MM.1S (cell line): ENCODE measurements at regions not wholly inside any gene's neighbourhood (a gene's known extent, or its start where the extent isn't known, plus 50 kb on each side); places are given as distances from the start of the nearest gene placed in this dataset.

Experiments
- EZH2 ChIP-seq: fragments of 300-600 bp; sonication (generic); optimal IDR thresholded peaks from 2 replicates; pipeline ENCODE3; 2017; ENCODE audit warnings: low read depth, mild to moderate bottlenecking, antibody characterized with exemption, low read length, mixed read lengths
- EZH2phosphoT487 ChIP-seq: fragments of 300-600 bp; sonication (generic); IDR thresholded peaks from 2 replicates; pipeline ENCODE4 v1.6.1; 2018; ENCODE audit warnings: antibody characterized with exemption, low read length
- TF ChIP-seq, protein P1 (sequence below): fragments of 300-600 bp; sonication (generic); IDR thresholded peaks from 2 replicates; pipeline ENCODE4 v1.5.1; 2016; ENCODE audit warnings: antibody characterized with exemption, low read length, mixed read lengths

DNA sequence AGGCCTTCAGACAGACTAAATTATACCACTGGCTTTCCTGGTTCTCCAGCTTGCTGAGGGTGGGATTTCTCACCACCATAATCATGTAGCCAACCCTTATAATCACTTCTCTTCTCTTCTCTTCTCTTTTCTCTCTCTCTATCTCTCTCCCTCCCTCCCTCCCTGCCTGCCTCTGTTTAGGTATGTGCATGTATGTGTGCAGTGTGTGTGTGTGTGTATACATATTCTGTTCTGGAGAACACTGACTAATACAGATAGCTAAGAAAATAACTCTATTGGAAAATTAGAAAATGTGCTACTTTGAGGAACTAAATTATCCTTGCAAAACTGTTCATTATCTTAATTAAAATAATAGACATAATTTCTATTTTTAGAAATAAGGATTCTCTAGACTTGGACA, 118.6 kb upstream of the GADL1 start:
- TF ChIP-seq, protein P1, sequence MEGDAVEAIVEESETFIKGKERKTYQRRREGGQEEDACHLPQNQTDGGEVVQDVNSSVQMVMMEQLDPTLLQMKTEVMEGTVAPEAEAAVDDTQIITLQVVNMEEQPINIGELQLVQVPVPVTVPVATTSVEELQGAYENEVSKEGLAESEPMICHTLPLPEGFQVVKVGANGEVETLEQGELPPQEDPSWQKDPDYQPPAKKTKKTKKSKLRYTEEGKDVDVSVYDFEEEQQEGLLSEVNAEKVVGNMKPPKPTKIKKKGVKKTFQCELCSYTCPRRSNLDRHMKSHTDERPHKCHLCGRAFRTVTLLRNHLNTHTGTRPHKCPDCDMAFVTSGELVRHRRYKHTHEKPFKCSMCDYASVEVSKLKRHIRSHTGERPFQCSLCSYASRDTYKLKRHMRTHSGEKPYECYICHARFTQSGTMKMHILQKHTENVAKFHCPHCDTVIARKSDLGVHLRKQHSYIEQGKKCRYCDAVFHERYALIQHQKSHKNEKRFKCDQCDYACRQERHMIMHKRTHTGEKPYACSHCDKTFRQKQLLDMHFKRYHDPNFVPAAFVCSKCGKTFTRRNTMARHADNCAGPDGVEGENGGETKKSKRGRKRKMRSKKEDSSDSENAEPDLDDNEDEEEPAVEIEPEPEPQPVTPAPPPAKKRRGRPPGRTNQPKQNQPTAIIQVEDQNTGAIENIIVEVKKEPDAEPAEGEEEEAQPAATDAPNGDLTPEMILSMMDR = no peak
- TF ChIP-seq EZH2 (no peak), EZH2phosphoT487 (no peak)
